NCI-H2107 (cell line): ENCODE measurements at regions not wholly inside any gene's neighbourhood (a gene's known extent, or its start where the extent isn't known, plus 50 kb on each side); places are given as distances from the start of the nearest gene placed in this dataset.

Experiments used
- DNase-seq: peaks from one replicate; lab custom pipeline; 2025; lab: John Stamatoyannopoulos, UW

GRCh38 chr1:202067188-202067974, 55.3 kb upstream of the GPR37L1 start:
- no peak for DNase-seq

GRCh38 chr1:202068596-202068995, 54.1 kb upstream of the GPR37L1 start:
- DNase-seq, result no peak

- DNase-seq, result peak; percentile 72
These were observed 53.1 kb upstream of the GPR37L1 start for GRCh38 chr1:202069662-202070061.

- DNase-seq, result no peak
These were observed 50.4 kb upstream of the GPR37L1 start for GRCh38 chr1:202072211-202072765.
